ENCODE measurements at regions not wholly inside any gene's neighbourhood (a gene's known extent, or its start where the extent isn't known, plus 50 kb on each side); places are given as distances from the start of the nearest gene placed in this dataset.
"Not testable (repeated sequence)": the region's sequence is repeated elsewhere in the genome, so short reads cannot be mapped to it uniquely, and the experiment has no call there.

DNA sequence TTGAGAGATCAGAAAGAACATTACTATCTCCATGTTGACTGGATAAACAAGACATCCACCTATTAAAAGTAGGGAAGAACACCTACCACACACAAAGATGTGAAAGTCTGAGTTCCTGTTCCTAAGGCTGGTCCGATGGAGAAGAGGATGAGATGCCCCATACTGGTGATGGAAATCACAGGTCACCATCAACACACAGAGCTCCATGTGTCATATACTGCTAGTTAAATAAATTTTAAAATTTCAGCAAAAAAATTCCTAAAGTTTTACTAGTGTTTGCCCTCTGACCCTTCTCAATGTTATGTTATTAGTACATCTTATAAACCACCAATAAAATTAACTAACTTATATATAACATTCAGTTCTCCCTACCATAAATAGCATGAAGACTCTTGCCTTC, 59.1 kb downstream of the KCNA5 start:
- BruUV-seq (replicated peaks): no TSS peak
- H3K27me3 ChIP-seq (ENCODE audit: low read length): no peaks in the 10 kb centered on the region
- H4K20me1 ChIP-seq (ENCODE audit: low read length): no peaks in the 10 kb centered on the region
- POLR2A ChIA-PET (ENCODE audit: unreplicated experiment): no interaction called here
- H3K4me3 ChIP-seq (ENCODE audit: low read length): no peak overlapping the region
- no peak for TF ChIP-seq EZH2 (IDR thresholded peaks at IDR 0.05; ENCODE audit: low read length, unreplicated experiment)
- no peak for TF ChIP-seq EZH2phosphoT487 (IDR thresholded peaks at IDR 0.05; ENCODE audit: borderline replicate concordance, low read length)
- TF ChIP-seq, protein P1, sequence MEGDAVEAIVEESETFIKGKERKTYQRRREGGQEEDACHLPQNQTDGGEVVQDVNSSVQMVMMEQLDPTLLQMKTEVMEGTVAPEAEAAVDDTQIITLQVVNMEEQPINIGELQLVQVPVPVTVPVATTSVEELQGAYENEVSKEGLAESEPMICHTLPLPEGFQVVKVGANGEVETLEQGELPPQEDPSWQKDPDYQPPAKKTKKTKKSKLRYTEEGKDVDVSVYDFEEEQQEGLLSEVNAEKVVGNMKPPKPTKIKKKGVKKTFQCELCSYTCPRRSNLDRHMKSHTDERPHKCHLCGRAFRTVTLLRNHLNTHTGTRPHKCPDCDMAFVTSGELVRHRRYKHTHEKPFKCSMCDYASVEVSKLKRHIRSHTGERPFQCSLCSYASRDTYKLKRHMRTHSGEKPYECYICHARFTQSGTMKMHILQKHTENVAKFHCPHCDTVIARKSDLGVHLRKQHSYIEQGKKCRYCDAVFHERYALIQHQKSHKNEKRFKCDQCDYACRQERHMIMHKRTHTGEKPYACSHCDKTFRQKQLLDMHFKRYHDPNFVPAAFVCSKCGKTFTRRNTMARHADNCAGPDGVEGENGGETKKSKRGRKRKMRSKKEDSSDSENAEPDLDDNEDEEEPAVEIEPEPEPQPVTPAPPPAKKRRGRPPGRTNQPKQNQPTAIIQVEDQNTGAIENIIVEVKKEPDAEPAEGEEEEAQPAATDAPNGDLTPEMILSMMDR (conservative IDR thresholded peaks at IDR 0.05; ENCODE audit: low read depth, low read length): no peak
- ATAC-seq (no peak), DNase-seq (no peak)
- no peaks in the 10 kb centered on the region for H3F3A ChIP-seq (ENCODE audit: low read length, unreplicated experiment)
- H3K27ac ChIP-seq (ENCODE audit: low read length): no peak overlapping the region
- H3K9me2 ChIP-seq (replicated peaks; ENCODE audit: low read length): no peaks in the 10 kb centered on the region
- H3K79me2 ChIP-seq (ENCODE audit: low read length): no peaks in the 10 kb centered on the region
- H3K4me2 ChIP-seq (ENCODE audit: low read length): no peak overlapping the region
- intact Hi-C loops (cut with micrococcal nuclease): no loop called here
- CTCF ChIA-PET: no interaction called here
- no peak overlapping the region for H2AFZ ChIP-seq (ENCODE audit: low read length)
- H3K36me3 ChIP-seq (ENCODE audit: low read depth, low read length): no peaks in the 10 kb centered on the region
- no peaks in the 10 kb centered on the region for H3K9me3 ChIP-seq (ENCODE audit: low read length)
- no peak overlapping the region for H3K9ac ChIP-seq (ENCODE audit: low read length)
- H3K4me1 ChIP-seq (ENCODE audit: insufficient read depth, low read length): no peaks in the 10 kb centered on the region

DNA sequence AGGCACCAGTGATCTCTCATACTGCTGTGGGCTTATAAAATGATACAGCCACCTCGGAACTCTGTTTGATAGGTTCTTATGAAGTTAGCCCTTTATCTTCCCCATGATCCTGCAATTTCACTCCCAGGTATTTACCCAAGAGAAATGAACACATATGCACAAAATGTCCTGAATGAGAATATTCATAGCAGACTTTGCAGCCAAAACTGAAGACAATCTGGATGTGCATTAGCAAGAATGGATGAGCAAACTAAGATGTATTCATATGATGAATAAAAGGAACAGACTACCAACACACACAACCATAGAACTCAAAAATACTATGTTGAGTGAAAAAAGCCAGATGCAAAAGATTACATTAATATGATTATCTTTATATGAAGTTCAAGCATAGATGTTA, 66.7 kb downstream of the KCNA5 start:
- BruUV-seq (replicated peaks): no TSS peak
- Histone ChIP-seq H3K27ac (ENCODE audit: low read length) (no peak overlapping the region), H3K27me3 (ENCODE audit: low read length) (no peaks in the 10 kb centered on the region), H3K9me2 (replicated peaks; ENCODE audit: low read length) (no peaks in the 10 kb centered on the region), H3K36me3 (ENCODE audit: low read depth, low read length) (no peaks in the 10 kb centered on the region), H2AFZ (ENCODE audit: low read length) (no peak overlapping the region), H3K4me1 (ENCODE audit: insufficient read depth, low read length) (no peaks in the 10 kb centered on the region), H3K4me2 (ENCODE audit: low read length) (no peak overlapping the region), H3K4me3 (ENCODE audit: low read length) (no peak overlapping the region), H4K20me1 (ENCODE audit: low read length) (no peaks in the 10 kb centered on the region), H3K9me3 (ENCODE audit: low read length) (no peaks in the 10 kb centered on the region), H3K9ac (ENCODE audit: low read length) (no peak overlapping the region), H3F3A (ENCODE audit: low read length, unreplicated experiment) (no peaks in the 10 kb centered on the region), H3K79me2 (ENCODE audit: low read length) (no peaks in the 10 kb centered on the region)
- DNase-seq (no peak), ATAC-seq (no peak)
- POLR2A ChIA-PET (ENCODE audit: unreplicated experiment): no interaction called here
- TF ChIP-seq EZH2phosphoT487 (IDR thresholded peaks at IDR 0.05; ENCODE audit: borderline replicate concordance, low read length) (no peak), EZH2 (IDR thresholded peaks at IDR 0.05; ENCODE audit: low read length, unreplicated experiment) (no peak)
- TF ChIP-seq, protein P1 (conservative IDR thresholded peaks at IDR 0.05; ENCODE audit: low read depth, low read length): no peak
- intact Hi-C loops (cut with micrococcal nuclease): no loop called here
- CTCF ChIA-PET: no interaction called here

DNA sequence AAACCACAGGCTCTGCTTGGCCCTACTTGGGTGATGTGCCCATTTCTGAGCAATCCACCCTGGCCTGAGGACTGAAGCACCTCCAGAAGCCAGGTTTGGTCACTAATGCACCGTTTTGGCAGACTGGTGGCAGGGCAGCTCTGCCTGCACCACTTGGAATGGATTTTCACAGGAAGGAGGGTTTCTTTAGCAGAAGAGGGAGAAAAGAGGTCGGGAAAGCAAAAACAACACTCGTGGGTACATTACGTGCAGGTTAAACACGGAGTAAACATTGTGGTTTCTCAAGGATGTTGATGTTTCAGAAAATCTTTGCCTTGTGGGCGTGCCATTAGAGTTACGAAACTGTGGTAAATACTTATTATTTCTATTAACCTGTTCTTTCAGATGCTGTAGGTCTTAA, 70.8 kb downstream of the KCNA5 start:
- Histone ChIP-seq H3K36me3 (ENCODE audit: low read depth, low read length) (no peaks in the 10 kb centered on the region), H4K20me1 (ENCODE audit: low read length) (no peaks in the 10 kb centered on the region), H3K9ac (ENCODE audit: low read length) (no peak overlapping the region), H3K4me1 (ENCODE audit: insufficient read depth, low read length) (no peaks in the 10 kb centered on the region), H2AFZ (ENCODE audit: low read length) (no peak overlapping the region), H3K9me3 (ENCODE audit: low read length) (no peaks in the 10 kb centered on the region), H3K4me2 (ENCODE audit: low read length) (no peak overlapping the region), H3K79me2 (ENCODE audit: low read length) (no peaks in the 10 kb centered on the region), H3K4me3 (ENCODE audit: low read length) (no peak overlapping the region), H3F3A (ENCODE audit: low read length, unreplicated experiment) (no peaks in the 10 kb centered on the region), H3K27me3 (ENCODE audit: low read length) (no peaks in the 10 kb centered on the region), H3K9me2 (replicated peaks; ENCODE audit: low read length) (no peaks in the 10 kb centered on the region), H3K27ac (ENCODE audit: low read length) (no peak overlapping the region)
- TF ChIP-seq EZH2phosphoT487 (IDR thresholded peaks at IDR 0.05; ENCODE audit: borderline replicate concordance, low read length): no peak
- TF ChIP-seq EZH2 (IDR thresholded peaks at IDR 0.05; ENCODE audit: low read length, unreplicated experiment): no peak
- TF ChIP-seq, protein P1 (conservative IDR thresholded peaks at IDR 0.05; ENCODE audit: low read depth, low read length): no peak
- intact Hi-C loops (cut with micrococcal nuclease): no loop called here
- ATAC-seq: no peak
- BruUV-seq (replicated peaks): no TSS peak
- no peak for DNase-seq
- CTCF ChIA-PET: no interaction called here
- POLR2A ChIA-PET (ENCODE audit: unreplicated experiment): no interaction called here

DNA sequence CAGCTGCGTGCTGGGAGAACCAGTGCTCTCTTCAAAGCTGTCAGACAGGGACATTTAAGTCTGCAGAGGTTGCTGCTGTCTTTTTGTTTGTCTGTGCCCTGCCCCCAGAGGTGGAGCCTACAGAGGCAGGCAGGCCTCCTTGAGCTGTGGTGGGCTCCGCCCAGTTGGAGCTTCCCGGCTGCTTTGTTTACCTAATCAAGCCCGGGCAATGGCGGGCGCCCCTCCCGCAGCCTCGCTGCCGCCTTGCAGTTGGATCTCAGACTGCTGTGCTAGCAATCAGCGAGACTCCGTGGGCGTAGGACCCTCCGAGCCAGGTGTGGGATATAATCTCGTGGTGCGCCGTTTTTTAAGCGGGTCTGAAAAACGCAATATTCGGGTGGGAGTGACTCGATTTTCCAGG, 78.1 kb downstream of the KCNA5 start:
- not testable (repeated sequence) for ATAC-seq

More for the DNA sequence above, 78.1 kb downstream of the KCNA5 start:
- H3K79me2 ChIP-seq (ENCODE audit: low read length); DNase-seq; H3K27me3 ChIP-seq (ENCODE audit: low read length); H4K20me1 ChIP-seq (ENCODE audit: low read length); H2AFZ ChIP-seq (ENCODE audit: low read length); BruUV-seq (replicated peaks); H3K9me3 ChIP-seq (ENCODE audit: low read length); H3K9me2 ChIP-seq (replicated peaks; ENCODE audit: low read length); H3K27ac ChIP-seq (ENCODE audit: low read length); H3K4me3 ChIP-seq (ENCODE audit: low read length); H3K4me1 ChIP-seq (ENCODE audit: insufficient read depth, low read length); intact Hi-C loops (cut with micrococcal nuclease); H3K4me2 ChIP-seq (ENCODE audit: low read length); H3F3A ChIP-seq (ENCODE audit: low read length, unreplicated experiment); CTCF ChIA-PET; POLR2A ChIA-PET (ENCODE audit: unreplicated experiment); H3K9ac ChIP-seq (ENCODE audit: low read length); H3K36me3 ChIP-seq (ENCODE audit: low read depth, low read length): not testable (repeated sequence)
